Lung (tissue), 11 donors: ENCODE measurements at regions not wholly inside any gene's neighbourhood (a gene's known extent, or its start where the extent isn't known, plus 50 kb on each side); places are given as distances from the start of the nearest gene placed in this dataset.
"Not testable (repeated sequence)": the region's sequence is repeated elsewhere in the genome, so short reads cannot be mapped to it uniquely, and the experiment has no call there.

Experiments used
- ATAC-seq: fragments of 200-7000 bp; cut with Tn5 transposase; one replicate; pipeline ENCODE4 v1.9.1; 2020; ENCODE audit warnings: moderate number of reproducible peaks; ENCODE audit not compliant: insufficient read depth, low FRiP score
- DNase-seq, 3 donors: peaks; one replicate each; pipeline ENCODE4 v3.0.0-alpha.2; 2013 to 2017
- H3K27ac ChIP-seq, 2 donors: one replicate each; pipeline ENCODE4 v1.5.1; 2013; ENCODE audit warnings: mild to moderate bottlenecking in 2 of 2, moderate library complexity in 2 of 2, control low read depth in 1 of 2, inconsistent platforms in 1 of 2, low read depth in 1 of 2, low read length in 1 of 2
- H3K27me3 ChIP-seq, 3 donors: one replicate each; pipeline ENCODE4 v1.5.1; 2013; ENCODE audit warnings: low read length in 2 of 3; ENCODE audit not compliant: control insufficient read depth in 3 of 3, insufficient read depth in 3 of 3
- H3K36me3 ChIP-seq, 4 donors: one replicate each; pipeline ENCODE4 v1.5.1; 2013; ENCODE audit warnings: low read length in 4 of 4, mild to moderate bottlenecking in 1 of 4, moderate library complexity in 1 of 4; ENCODE audit not compliant: control insufficient read depth in 4 of 4, insufficient read depth in 4 of 4
- H3K4me1 ChIP-seq, 5 donors: one replicate each; pipeline ENCODE4 v1.5.1; 2013; ENCODE audit warnings: low read length in 5 of 5, mild to moderate bottlenecking in 2 of 5, moderate library complexity in 1 of 5; ENCODE audit not compliant: control insufficient read depth in 5 of 5, insufficient read depth in 5 of 5
- H3K4me3 ChIP-seq: one replicate; pipeline ENCODE4 v1.5.1; 2013; ENCODE audit warnings: mild to moderate bottlenecking, control low read depth, moderate library complexity
- H3K9ac ChIP-seq, 2 donors: one replicate each; pipeline ENCODE4 v1.5.1; 2013; ENCODE audit warnings: low read length in 2 of 2, control low read depth in 1 of 2; ENCODE audit not compliant: insufficient read depth in 1 of 2
- H3K9me3 ChIP-seq, 4 donors: one replicate each; pipeline ENCODE4 v1.5.1; 2013; ENCODE audit warnings: low read length in 3 of 4, mild to moderate bottlenecking in 1 of 4, moderate library complexity in 1 of 4; ENCODE audit not compliant: control insufficient read depth in 4 of 4, insufficient read depth in 3 of 4
- CTCF ChIP-seq: IDR thresholded peaks from 2 replicates; pipeline ENCODE4 v1.5.1; 2012; ENCODE audit warnings: mild to moderate bottlenecking; ENCODE audit errors: control extremely low read depth, extremely low read depth
- WGBS, 2 donors: extraction: QIAGEN DNeasy Blood & Tissue Kit; methylation state at CpG; one replicate each; pipeline ENCODE4 v1.1.7; 2013; 5-methylcytosine and 5-hydroxymethylcytosine counted together
- donor health status: control.
- donor health status: control.
- donor health status: Bipolar disorder and iron deficiency.
- donor health status: healthy.
- donor health status: DM: yes; HTN: yes; CAD: no.

- Histone ChIP-seq H3K9ac (no peak overlapping the region), H3K4me1 (no peaks in the 10 kb centered on the region), H3K4me3 (no peak overlapping the region), H3K36me3 (no peaks in the 10 kb centered on the region), H3K9me3 (peaks cover 0 to 18% (median 0%) of the 10 kb centered on the region in 4 donors), H3K27me3 (no peaks in the 10 kb centered on the region), H3K27ac (no peak overlapping the region)
- no peak for TF ChIP-seq CTCF
- ATAC-seq (no peak), DNase-seq (no peak)
- 77 to 85% methylated on average over 5 of the region's 5 CpGs for WGBS, 2 donors
These were observed 341.8 kb downstream of the ANKRD30A start for GRCh38 chr10:37467246-37467645.

- DNase-seq = no peak
- WGBS, 2 donors = 95 to 100% methylated on average over 1 of the region's 1 CpG
- ATAC-seq = no peak
- Histone ChIP-seq H3K9ac (no peak overlapping the region), H3K27me3 (no peaks in the 10 kb centered on the region), H3K36me3 (no peaks in the 10 kb centered on the region), H3K9me3 (peaks cover 0 to 4% (median 2%) of the 10 kb centered on the region in 4 donors), H3K4me1 (no peaks in the 10 kb centered on the region), H3K4me3 (no peak overlapping the region), H3K27ac (no peak overlapping the region)
- no peak for TF ChIP-seq CTCF
These were observed 331.1 kb downstream of the ANKRD30A start for GRCh38 chr10:37456456-37456855.

- 61 to 64% methylated on average over 5 of the region's 5 CpGs for WGBS, 2 donors
- H3K9ac ChIP-seq = no peak overlapping the region
- DNase-seq (no peak), ATAC-seq (no peak)
- no peak overlapping the region for H3K27ac ChIP-seq
- no peaks in the 10 kb centered on the region for H3K4me1 ChIP-seq
- H3K36me3 ChIP-seq = no peaks in the 10 kb centered on the region
- no peak overlapping the region for H3K4me3 ChIP-seq
- H3K27me3 ChIP-seq = no peaks in the 10 kb centered on the region
- H3K9me3 ChIP-seq = peaks cover 0 to 27% (median 0%) of the 10 kb centered on the region in 4 donors
- TF ChIP-seq CTCF = no peak
These were observed 322.8 kb downstream of the ANKRD30A start for GRCh38 chr10:37448161-37448560.

GRCh38 chr10:37442882-37443281 lies 317.5 kb downstream of the ANKRD30A start:
- no peaks in the 10 kb centered on the region for H3K27me3 ChIP-seq
- no peak overlapping the region for H3K27ac ChIP-seq
- no peak overlapping the region for H3K9ac ChIP-seq
- DNase-seq (no peak), ATAC-seq (no peak)
- peaks cover 0 to 14% (median under 1%) of the 10 kb centered on the region in 4 donors for H3K9me3 ChIP-seq
- H3K4me3 ChIP-seq = no peak overlapping the region
- WGBS, 2 donors = 74 to 83% methylated on average over 2 of the region's 2 CpGs
- no peak for TF ChIP-seq CTCF
- H3K4me1 ChIP-seq = no peaks in the 10 kb centered on the region
- no peaks in the 10 kb centered on the region for H3K36me3 ChIP-seq

- H3K27me3 ChIP-seq, DNase-seq, H3K27ac ChIP-seq, H3K4me1 ChIP-seq, H3K36me3 ChIP-seq, H3K4me3 ChIP-seq, H3K9ac ChIP-seq, ATAC-seq: not testable (repeated sequence)
- H3K9me3 ChIP-seq = peaks cover 0 to 15% (median 2%) of the 10 kb centered on the region in 4 donors
- 91 to 94% methylated on average over 4 of the region's 4 CpGs for WGBS, 2 donors
These were observed 315.8 kb downstream of the ANKRD30A start for GRCh38 chr10:37441224-37441623.
